ENCODE measurements at regions not wholly inside any gene's neighbourhood (a gene's known extent, or its start where the extent isn't known, plus 50 kb on each side); places are given as distances from the start of the nearest gene placed in this dataset.

- Mint-ChIP-seq H3K36me3 (ENCODE audit: insufficient read depth, unreplicated experiment) (no peaks in the 10 kb centered on the region), H3K4me1 (ENCODE audit: low read depth, unreplicated experiment) (no peaks in the 10 kb centered on the region), H3K27ac (ENCODE audit: unreplicated experiment) (no peak overlapping the region), H3K4me3 (ENCODE audit: low read depth, unreplicated experiment) (no peak overlapping the region), H3K27me3 (ENCODE audit: unreplicated experiment) (no peaks in the 10 kb centered on the region), H3K9me3 (ENCODE audit: low read depth, unreplicated experiment) (peaks cover 2% of the 10 kb centered on the region)
- no TSS peak for BruUV-seq (replicated peaks)
- CTCF ChIA-PET, result no interaction called here
- TF ChIP-seq CTCF (IDR thresholded peaks at IDR 0.05; ENCODE audit: unreplicated experiment), result no peak
- intact Hi-C loops (cut with micrococcal nuclease; ENCODE audit: unreplicated experiment), result no loop called here
- DNase-seq, result no peak
These were observed 298.4 kb upstream of the DUSP10 start for GRCh38 chr1:222040121-222040805.

- TF ChIP-seq CTCF (IDR thresholded peaks at IDR 0.05; ENCODE audit: unreplicated experiment), result no peak
- BruUV-seq (replicated peaks), result no TSS peak
- Mint-ChIP-seq H3K27ac (ENCODE audit: unreplicated experiment) (no peak overlapping the region), H3K9me3 (ENCODE audit: low read depth, unreplicated experiment) (peaks cover 2% of the 10 kb centered on the region), H3K4me1 (ENCODE audit: low read depth, unreplicated experiment) (no peaks in the 10 kb centered on the region), H3K27me3 (ENCODE audit: unreplicated experiment) (no peaks in the 10 kb centered on the region), H3K4me3 (ENCODE audit: low read depth, unreplicated experiment) (no peak overlapping the region), H3K36me3 (ENCODE audit: insufficient read depth, unreplicated experiment) (no peaks in the 10 kb centered on the region)
- DNase-seq, result no peak
- CTCF ChIA-PET, result interaction anchor here (0.7 kb wide), 1 partner anchor 561 kb away, joined by 4 read pairs; no protein-coding TSS in a partner anchor
- intact Hi-C loops (cut with micrococcal nuclease; ENCODE audit: unreplicated experiment), result no loop called here
These were observed 297.1 kb upstream of the DUSP10 start for GRCh38 chr1:222038971-222039370.

- BruUV-seq (replicated peaks), result no TSS peak
- DNase-seq, result no peak
- no peak for TF ChIP-seq CTCF (IDR thresholded peaks at IDR 0.05; ENCODE audit: unreplicated experiment)
- Mint-ChIP-seq H3K27ac (ENCODE audit: unreplicated experiment) (no peak overlapping the region), H3K27me3 (ENCODE audit: unreplicated experiment) (no peaks in the 10 kb centered on the region), H3K4me1 (ENCODE audit: low read depth, unreplicated experiment) (no peaks in the 10 kb centered on the region), H3K36me3 (ENCODE audit: insufficient read depth, unreplicated experiment) (no peaks in the 10 kb centered on the region), H3K4me3 (ENCODE audit: low read depth, unreplicated experiment) (no peak overlapping the region), H3K9me3 (ENCODE audit: low read depth, unreplicated experiment) (peaks cover 2% of the 10 kb centered on the region)
- CTCF ChIA-PET, result no interaction called here
- intact Hi-C loops (cut with micrococcal nuclease; ENCODE audit: unreplicated experiment), result no loop called here
These were observed 295.8 kb upstream of the DUSP10 start for GRCh38 chr1:222037720-222038119.

GRCh38 chr1:222034790-222035189, 292.9 kb upstream of the DUSP10 start:
- H3K4me3 Mint-ChIP-seq (ENCODE audit: low read depth, unreplicated experiment), result no peak overlapping the region
- no peaks in the 10 kb centered on the region for H3K27me3 Mint-ChIP-seq (ENCODE audit: unreplicated experiment)
- TF ChIP-seq CTCF (IDR thresholded peaks at IDR 0.05; ENCODE audit: unreplicated experiment), result no peak
- intact Hi-C loops (cut with micrococcal nuclease; ENCODE audit: unreplicated experiment), result no loop called here
- BruUV-seq (replicated peaks), result no TSS peak
- no peak overlapping the region for H3K27ac Mint-ChIP-seq (ENCODE audit: unreplicated experiment)
- no peaks in the 10 kb centered on the region for H3K36me3 Mint-ChIP-seq (ENCODE audit: insufficient read depth, unreplicated experiment)
- no peak for DNase-seq
- no peaks in the 10 kb centered on the region for H3K4me1 Mint-ChIP-seq (ENCODE audit: low read depth, unreplicated experiment)
- CTCF ChIA-PET, result no interaction called here
- peaks cover 2% of the 10 kb centered on the region for H3K9me3 Mint-ChIP-seq (ENCODE audit: low read depth, unreplicated experiment)

All from Calu3 (cell line).